Skeletal muscle tissue (tissue), 3 donors: ENCODE measurements at regions not wholly inside any gene's neighbourhood (a gene's known extent, or its start where the extent isn't known, plus 50 kb on each side); places are given as distances from the start of the nearest gene placed in this dataset.

Experiments
- H3K27ac ChIP-seq: one replicate; pipeline ENCODE4 v1.7.0; 2013; ENCODE audit warnings: mild to moderate bottlenecking, low read depth, low read length, inconsistent platforms
- H3K27me3 ChIP-seq, 3 donors: one replicate each; pipeline ENCODE4 v1.7.0; 2013; ENCODE audit warnings: low read length in 3 of 3; ENCODE audit not compliant: control insufficient read depth in 3 of 3, insufficient read depth in 3 of 3
- H3K36me3 ChIP-seq, 3 donors: one replicate each; pipeline ENCODE4 v1.7.0; 2013; ENCODE audit warnings: low read length in 3 of 3; ENCODE audit not compliant: control insufficient read depth in 3 of 3, insufficient read depth in 3 of 3
- H3K4me1 ChIP-seq, 3 donors: one replicate each; pipeline ENCODE4 v1.7.0; 2013; ENCODE audit warnings: low read length in 3 of 3, mild to moderate bottlenecking in 3 of 3; ENCODE audit not compliant: control insufficient read depth in 3 of 3, insufficient read depth in 3 of 3
- H3K4me3 ChIP-seq, 3 donors: one replicate each; pipeline ENCODE4 v1.7.0; 2013; ENCODE audit warnings: low read length in 3 of 3
- H3K9ac ChIP-seq, 3 donors: one replicate each; pipeline ENCODE4 v1.7.0; 2013; ENCODE audit warnings: low read length in 3 of 3, mild to moderate bottlenecking in 3 of 3, moderate library complexity in 2 of 3, low read depth in 1 of 3
- H3K9me3 ChIP-seq, 3 donors: one replicate each; pipeline ENCODE4 v1.7.0; 2013; ENCODE audit warnings: low read length in 3 of 3; ENCODE audit not compliant: control insufficient read depth in 3 of 3
- donor health status: Osteomylitis.

GRCh38 chr12:115740586-115741155, 536.8 kb downstream of the MED13L start:
- H3K4me3 ChIP-seq: no peak overlapping the region
- H3K4me1 ChIP-seq: no peaks in the 10 kb centered on the region
- H3K27ac ChIP-seq: no peak overlapping the region
- H3K9ac ChIP-seq: no peak overlapping the region
- H3K9me3 ChIP-seq: no peaks in the 10 kb centered on the region
- H3K27me3 ChIP-seq: peaks cover 0 to 6% (median 2%) of the 10 kb centered on the region in 3 donors
- H3K36me3 ChIP-seq: no peaks in the 10 kb centered on the region

GRCh38 chr12:115737895-115738294, 539.6 kb downstream of the MED13L start:
- Histone ChIP-seq H3K4me1 (no peaks in the 10 kb centered on the region), H3K4me3 (no peak overlapping the region), H3K27ac (no peak overlapping the region), H3K36me3 (no peaks in the 10 kb centered on the region), H3K9ac (no peak overlapping the region), H3K27me3 (peaks cover 0 to 3% (median 0%) of the 10 kb centered on the region in 3 donors), H3K9me3 (no peaks in the 10 kb centered on the region)

GRCh38 chr12:115736360-115736759, 541.1 kb downstream of the MED13L start:
- no peaks in the 10 kb centered on the region for H3K36me3 ChIP-seq
- no peak overlapping the region for H3K4me3 ChIP-seq
- H3K4me1 ChIP-seq: no peaks in the 10 kb centered on the region
- H3K9ac ChIP-seq: no peak overlapping the region
- H3K27ac ChIP-seq: no peak overlapping the region
- no peaks in the 10 kb centered on the region for H3K9me3 ChIP-seq
- H3K27me3 ChIP-seq: no peaks in the 10 kb centered on the region

- H3K9ac ChIP-seq: no peak overlapping the region
- no peaks in the 10 kb centered on the region for H3K9me3 ChIP-seq
- H3K27ac ChIP-seq: no peak overlapping the region
- no peaks in the 10 kb centered on the region for H3K4me1 ChIP-seq
- no peaks in the 10 kb centered on the region for H3K27me3 ChIP-seq
- H3K4me3 ChIP-seq: no peak overlapping the region
- no peaks in the 10 kb centered on the region for H3K36me3 ChIP-seq
Measured at GRCh38 chr12:115730975-115731541, 546.4 kb downstream of the MED13L start.

- H3K36me3 ChIP-seq: no peaks in the 10 kb centered on the region
- peaks cover 0 to 10% (median 0%) of the 10 kb centered on the region in 3 donors for H3K27me3 ChIP-seq
- no peak overlapping the region for H3K4me3 ChIP-seq
- no peaks in the 10 kb centered on the region for H3K4me1 ChIP-seq
- no peak overlapping the region for H3K9ac ChIP-seq
- no peaks in the 10 kb centered on the region for H3K9me3 ChIP-seq
- H3K27ac ChIP-seq: no peak overlapping the region
Measured at GRCh38 chr12:115726691-115727090, 550.8 kb downstream of the MED13L start.

- H3K4me3 ChIP-seq: no peak overlapping the region
- no peak overlapping the region for H3K27ac ChIP-seq
- H3K9me3 ChIP-seq: no peaks in the 10 kb centered on the region
- H3K27me3 ChIP-seq: peaks cover 0 to 10% (median 0%) of the 10 kb centered on the region in 3 donors
- no peaks in the 10 kb centered on the region for H3K4me1 ChIP-seq
- H3K9ac ChIP-seq: no peak overlapping the region
- no peaks in the 10 kb centered on the region for H3K36me3 ChIP-seq
Measured at GRCh38 chr12:115722181-115722580, 555.3 kb downstream of the MED13L start.

GRCh38 chr12:115716551-115716950, 560.9 kb downstream of the MED13L start:
- no peaks in the 10 kb centered on the region for H3K9me3 ChIP-seq
- H3K36me3 ChIP-seq: no peaks in the 10 kb centered on the region
- H3K4me1 ChIP-seq: no peaks in the 10 kb centered on the region
- no peak overlapping the region for H3K27ac ChIP-seq
- H3K9ac ChIP-seq: no peak overlapping the region
- peaks cover 0 to 5% (median 0%) of the 10 kb centered on the region in 3 donors for H3K27me3 ChIP-seq
- no peak overlapping the region for H3K4me3 ChIP-seq

- Histone ChIP-seq H3K9ac (no peak overlapping the region), H3K36me3 (no peaks in the 10 kb centered on the region), H3K4me1 (peaks cover 0 to 8% (median 0%) of the 10 kb centered on the region in 3 donors), H3K9me3 (no peaks in the 10 kb centered on the region), H3K4me3 (no peak overlapping the region), H3K27ac (no peak overlapping the region), H3K27me3 (peaks cover 0 to 5% (median 0%) of the 10 kb centered on the region in 3 donors)
Measured at GRCh38 chr12:115712676-115713075, 564.8 kb downstream of the MED13L start.

- peaks cover 0 to 8% (median 0%) of the 10 kb centered on the region in 3 donors for H3K4me1 ChIP-seq
- no peak overlapping the region for H3K27ac ChIP-seq
- peaks cover 0 to 2% (median 0%) of the 10 kb centered on the region in 3 donors for H3K9me3 ChIP-seq
- no peak overlapping the region for H3K9ac ChIP-seq
- H3K36me3 ChIP-seq: no peaks in the 10 kb centered on the region
- H3K27me3 ChIP-seq: peaks cover 0 to 5% (median 0%) of the 10 kb centered on the region in 3 donors
- no peak overlapping the region for H3K4me3 ChIP-seq
Measured at GRCh38 chr12:115710104-115710564, 567.4 kb downstream of the MED13L start.

GRCh38 chr12:115709540-115710011, 567.9 kb downstream of the MED13L start:
- Histone ChIP-seq H3K36me3 (no peaks in the 10 kb centered on the region), H3K27me3 (peaks cover 0 to 5% (median 0%) of the 10 kb centered on the region in 3 donors), H3K4me3 (peak overlapping the region in 1 of 3 donors; percentile 5), H3K4me1 (peaks cover 0 to 8% (median 0%) of the 10 kb centered on the region in 3 donors), H3K27ac (no peak overlapping the region), H3K9ac (no peak overlapping the region), H3K9me3 (peaks cover 0 to 2% (median 0%) of the 10 kb centered on the region in 3 donors)
